Stimulated activated CD4-positive, alpha-beta T cell treated with anti-CD3 and anti-CD28 coated beads, Interleukin-2, amount 100 ng/mL, for 24 hours (primary cell): ENCODE measurements at regions not wholly inside any gene's neighbourhood (a gene's known extent, or its start where the extent isn't known, plus 50 kb on each side); places are given as distances from the start of the nearest gene placed in this dataset.

ENCODE experiments used
- DNase-seq, 2 donors: peaks; one replicate each; pipeline ENCODE4 v3.0.0-alpha.2; 2020

- no peak for DNase-seq
Observed at GRCh38 chr1:65486613-65487012, 66.1 kb downstream of the LEPR start.

- DNase-seq: no peak
Observed at GRCh38 chr1:65489481-65489880, 69.0 kb downstream of the LEPR start.

- no peak for DNase-seq
Observed at GRCh38 chr1:65490231-65491009, 70.0 kb downstream of the LEPR start.

- no peak for DNase-seq
Observed at GRCh38 chr1:65491472-65491871, 71.0 kb downstream of the LEPR start.

- no peak for DNase-seq
Observed at GRCh38 chr1:65493802-65494201, 73.3 kb downstream of the LEPR start.

GRCh38 chr1:65494671-65495070 lies 74.2 kb downstream of the LEPR start:
- no peak for DNase-seq

- DNase-seq: no peak
Observed at GRCh38 chr1:65495137-65495536, 74.7 kb downstream of the LEPR start.

GRCh38 chr1:65497256-65497830 lies 76.9 kb downstream of the LEPR start:
- DNase-seq: no peak

GRCh38 chr1:65503427-65503826 lies 83.0 kb downstream of the LEPR start:
- no peak for DNase-seq

- no peak for DNase-seq
Observed at GRCh38 chr1:65504263-65504662, 83.8 kb downstream of the LEPR start.

GRCh38 chr1:65505547-65506300 lies 85.3 kb downstream of the LEPR start:
- no peak for DNase-seq

GRCh38 chr1:65508051-65508450 lies 87.6 kb downstream of the LEPR start:
- no peak for DNase-seq

GRCh38 chr1:65509912-65510680 lies 89.6 kb downstream of the LEPR start:
- DNase-seq: no peak

- no peak for DNase-seq
Observed at GRCh38 chr1:65510961-65511360, 90.5 kb downstream of the LEPR start.

GRCh38 chr1:65512383-65512782 lies 91.9 kb downstream of the LEPR start:
- DNase-seq: no peak

- no peak for DNase-seq
Observed at GRCh38 chr1:65512967-65513780, 92.7 kb downstream of the LEPR start.

GRCh38 chr1:65514041-65514440 lies 93.6 kb downstream of the LEPR start:
- no peak for DNase-seq

- DNase-seq: no peak
Observed at GRCh38 chr1:65524931-65525265, 104.4 kb downstream of the LEPR start.

- DNase-seq: peak in 1 of 2 donors; percentile 10
Observed at GRCh38 chr1:65525266-65526048, 105.0 kb downstream of the LEPR start.

- DNase-seq: no peak
Observed at GRCh38 chr1:65526049-65526556, 105.6 kb downstream of the LEPR start.

GRCh38 chr1:65527190-65527589 lies 106.7 kb downstream of the LEPR start:
- DNase-seq: no peak
